ENCODE measurements at regions not wholly inside any gene's neighbourhood (a gene's known extent, or its start where the extent isn't known, plus 50 kb on each side); places are given as distances from the start of the nearest gene placed in this dataset.

DNA sequence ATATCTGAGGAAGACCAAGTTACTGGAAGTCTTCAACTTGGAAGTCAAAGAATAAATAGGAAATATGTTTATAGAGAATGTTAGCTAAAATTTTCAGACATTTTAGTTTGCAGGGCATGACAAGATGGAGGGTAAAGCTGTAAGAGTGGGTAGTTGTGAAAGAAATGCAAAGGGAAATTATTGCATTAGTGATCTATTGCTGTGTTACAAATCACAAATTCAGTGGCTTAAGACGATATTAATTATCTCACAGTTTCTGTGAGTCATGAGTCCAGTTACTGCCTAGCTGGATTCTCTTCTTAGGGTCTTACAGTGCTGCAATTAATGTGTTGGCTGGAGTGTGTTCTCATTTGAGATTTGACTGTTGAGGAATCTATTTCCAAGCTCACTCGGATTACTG, 62.9 kb upstream of the CAMK2D start (continued):
- TF ChIP-seq POLR2AphosphoS5 (IDR thresholded peaks at IDR 0.05; ENCODE audit: low read depth, low read length) (no peak), SIX5 (IDR thresholded peaks at IDR 0.05; ENCODE audit: low read depth, low read length) (no peak)
- TF ChIP-seq, protein P1, sequence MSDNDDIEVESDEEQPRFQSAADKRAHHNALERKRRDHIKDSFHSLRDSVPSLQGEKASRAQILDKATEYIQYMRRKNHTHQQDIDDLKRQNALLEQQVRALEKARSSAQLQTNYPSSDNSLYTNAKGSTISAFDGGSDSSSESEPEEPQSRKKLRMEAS (IDR thresholded peaks at IDR 0.05) = no peak

All from H1 (cell line).